HG03442 (cell line): ENCODE measurements at regions not wholly inside any gene's neighbourhood (a gene's known extent, or its start where the extent isn't known, plus 50 kb on each side); places are given as distances from the start of the nearest gene placed in this dataset.

Source experiments
- ATAC-seq: cut with Tn5 transposase; IDR thresholded peaks from one replicate; pipeline ENCODE4 v1.9.1; 2021; ENCODE audit warnings: mild to moderate bottlenecking, moderate library complexity; ENCODE audit not compliant: unreplicated experiment

DNA sequence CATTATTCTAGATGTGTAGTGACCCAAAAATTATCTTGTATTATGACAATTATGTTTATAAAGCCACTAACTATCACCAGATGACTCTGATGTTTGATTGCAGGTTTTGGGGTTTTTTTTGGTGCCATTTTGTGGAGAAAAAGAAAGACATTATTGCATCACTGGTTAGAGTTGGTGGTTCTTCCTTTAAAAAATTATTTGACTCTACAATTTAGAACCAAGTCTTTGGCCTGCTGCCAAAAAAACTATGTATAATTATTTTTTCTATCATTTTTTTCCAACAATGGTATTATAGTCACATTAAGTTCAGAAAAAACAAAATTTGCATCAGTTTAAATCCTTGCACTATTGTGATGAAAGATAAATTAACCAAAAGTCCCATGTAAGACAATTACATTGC is 258.6 kb upstream of the GRM7 start:
- no peak for ATAC-seq

GRCh38 chr3:6605227-6605626 is 255.7 kb upstream of the GRM7 start:
- no peak for ATAC-seq

GRCh38 chr3:6608843-6609242 is 252.1 kb upstream of the GRM7 start:
- ATAC-seq = no peak

DNA sequence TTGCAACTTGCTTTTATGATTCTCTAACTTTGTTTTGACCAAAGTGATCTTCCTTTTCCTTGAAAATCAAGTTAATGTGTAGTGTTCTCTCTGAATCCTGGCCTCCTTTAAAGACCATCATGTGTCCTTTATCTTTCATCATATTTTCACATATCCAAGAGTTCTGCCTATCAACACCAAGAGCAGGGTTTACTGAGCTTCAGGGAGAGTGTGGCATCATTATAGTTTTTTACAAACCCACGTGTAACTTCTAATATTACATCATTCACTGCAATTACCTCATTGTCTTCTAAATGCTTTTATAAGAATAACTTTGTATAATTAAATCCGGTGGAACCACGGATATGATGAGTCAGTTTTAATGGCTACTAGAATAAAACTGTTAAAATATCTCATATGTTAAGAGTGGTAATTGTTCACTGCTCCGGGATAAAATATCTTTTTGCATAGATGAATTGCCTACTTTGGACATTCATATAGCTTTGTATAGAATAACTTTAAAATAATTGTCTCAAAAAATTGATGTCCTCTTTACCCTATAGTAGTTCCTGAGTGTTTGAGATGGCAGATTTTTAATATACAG is 248.8 kb upstream of the GRM7 start:
- no peak for ATAC-seq

DNA sequence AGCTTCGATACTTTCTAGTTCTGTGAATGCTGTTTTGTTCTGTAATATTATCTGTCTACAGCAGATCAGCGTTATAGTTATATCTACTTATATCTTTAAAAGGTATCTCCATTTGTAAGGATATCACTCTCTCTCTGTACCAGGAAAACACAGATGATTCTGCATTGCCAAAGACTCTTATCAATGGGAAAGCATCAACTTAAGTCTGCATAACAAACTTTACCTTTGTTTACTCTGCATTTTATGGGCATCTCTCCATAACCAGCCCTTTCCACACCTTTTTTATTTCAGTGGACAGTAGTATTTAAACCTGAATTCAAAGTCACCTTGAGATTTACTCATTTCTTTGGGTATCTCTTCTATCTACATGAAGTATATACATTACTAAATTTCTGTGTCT is 238.7 kb upstream of the GRM7 start:
- ATAC-seq = no peak

DNA sequence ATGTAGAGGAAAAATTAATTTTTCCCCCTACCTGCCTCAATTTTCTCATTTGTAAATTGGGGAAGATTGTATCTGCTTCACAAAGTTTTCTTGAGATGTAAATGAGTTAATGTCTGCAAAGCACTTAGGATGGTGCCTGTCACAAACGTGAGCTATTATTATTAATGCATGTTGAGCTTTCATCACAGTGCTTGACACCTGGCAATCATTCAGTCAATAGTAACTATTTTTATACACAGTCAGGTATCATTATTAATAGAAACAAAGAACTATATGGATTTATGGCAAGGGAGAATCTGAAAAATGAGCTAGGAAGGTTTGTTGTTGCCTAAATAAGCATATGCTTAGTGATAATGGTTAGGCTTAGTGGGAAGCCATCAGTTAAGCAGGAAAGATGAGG is 238.2 kb upstream of the GRM7 start:
- ATAC-seq = no peak

GRCh38 chr3:6631376-6631775 is 229.5 kb upstream of the GRM7 start:
- no peak for ATAC-seq

DNA sequence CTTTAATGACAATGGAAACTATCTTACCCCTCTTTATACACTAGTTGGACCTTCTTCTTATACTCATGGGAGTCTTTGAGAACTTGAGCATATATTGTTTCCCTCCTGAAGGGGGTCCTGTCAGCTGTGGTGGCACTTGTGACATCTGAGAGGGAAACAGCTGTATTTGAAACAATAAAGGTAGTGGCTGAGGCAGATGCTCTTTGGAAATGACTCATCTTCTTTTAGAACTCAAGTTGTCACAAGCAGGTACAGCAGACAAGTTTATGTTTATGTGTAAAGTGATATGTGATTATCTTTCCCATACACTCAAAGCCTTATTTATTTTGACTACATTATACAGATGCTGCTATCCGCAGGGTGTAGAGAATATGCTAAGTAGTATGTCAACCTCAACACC is 220.0 kb upstream of the GRM7 start:
- no peak for ATAC-seq

DNA sequence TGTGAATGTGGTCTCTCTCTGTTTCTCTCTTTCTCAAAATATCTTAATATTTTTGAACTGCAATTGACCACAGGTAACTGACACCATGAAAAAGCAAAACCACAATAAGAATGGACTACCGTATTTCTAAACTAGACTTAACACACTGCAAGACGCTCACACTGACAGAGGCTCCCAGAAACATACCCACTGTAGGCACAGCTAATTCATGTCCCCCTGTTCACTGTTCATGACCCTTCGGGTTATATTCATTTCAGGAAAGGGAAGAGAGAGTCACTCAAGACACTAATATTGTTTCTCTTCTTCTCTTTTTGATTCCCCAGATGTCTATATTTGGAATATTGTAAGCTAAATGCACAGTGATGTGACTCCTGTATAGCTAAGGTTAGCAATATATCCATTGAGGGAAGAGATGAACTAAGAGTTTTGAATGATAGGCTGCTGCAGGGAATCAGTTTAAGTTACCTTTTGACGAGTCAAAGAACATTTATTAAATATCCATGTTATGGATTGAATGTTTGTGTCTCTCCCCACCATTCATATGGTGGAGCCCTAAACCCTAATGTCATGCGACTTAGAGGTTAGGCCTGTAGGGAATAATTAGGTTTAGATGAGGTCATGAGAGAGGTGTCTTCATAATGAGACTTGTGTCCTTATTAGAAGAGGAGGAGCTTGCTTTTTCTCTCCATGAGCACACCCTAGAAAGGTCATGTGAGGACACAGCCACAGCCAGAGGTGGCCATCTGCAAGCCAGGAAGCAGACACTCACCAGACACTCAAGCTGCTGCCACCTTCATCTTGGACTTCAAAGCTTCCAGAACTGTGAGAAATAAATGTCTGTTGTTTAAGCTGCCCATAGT is 216.6 kb upstream of the GRM7 start:
- peak; percentile 71 for ATAC-seq

- no peak for ATAC-seq
Measured at GRCh38 chr3:6654670-6655069, 206.2 kb upstream of the GRM7 start.

GRCh38 chr3:6655275-6655674 is 205.6 kb upstream of the GRM7 start:
- ATAC-seq = no peak

DNA sequence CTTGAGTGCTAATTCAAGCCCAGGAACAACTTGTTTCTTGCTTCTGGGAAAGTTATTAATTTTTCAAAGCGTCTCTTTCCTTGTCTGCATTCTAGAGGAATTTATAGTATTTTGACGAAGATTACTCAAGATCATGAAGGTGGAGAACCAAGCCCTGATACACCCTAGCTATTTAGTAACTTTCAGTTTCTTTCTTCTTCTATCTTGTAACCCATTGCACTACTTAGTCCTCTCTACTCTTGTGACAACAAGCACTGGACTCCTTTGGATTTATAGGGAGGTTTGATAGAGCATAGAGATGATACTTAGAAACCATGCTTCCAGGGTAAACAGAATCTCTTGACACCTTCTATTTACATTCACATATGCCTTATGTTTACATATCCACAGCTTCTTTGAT is 203.3 kb upstream of the GRM7 start:
- no peak for ATAC-seq

DNA sequence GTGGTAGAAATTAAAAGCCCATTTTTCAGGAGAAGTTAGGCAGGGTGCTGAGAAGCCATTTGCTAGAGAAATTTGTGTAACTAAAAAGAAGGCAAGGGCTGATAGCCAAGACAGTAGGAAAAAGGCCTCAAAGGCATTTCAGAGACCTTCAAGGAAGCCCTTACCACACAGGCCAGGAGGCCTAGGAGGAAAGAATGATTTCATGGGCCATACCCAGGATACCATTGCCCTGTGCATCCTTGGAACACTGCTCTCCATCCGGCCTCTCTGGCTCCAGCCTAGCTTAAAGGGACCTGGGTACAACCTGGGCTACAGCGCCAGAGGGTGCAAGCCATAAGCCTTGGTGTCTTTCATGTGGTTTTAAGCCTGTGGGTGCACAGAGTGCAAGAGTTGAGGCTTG is 193.6 kb upstream of the GRM7 start:
- no peak for ATAC-seq

DNA sequence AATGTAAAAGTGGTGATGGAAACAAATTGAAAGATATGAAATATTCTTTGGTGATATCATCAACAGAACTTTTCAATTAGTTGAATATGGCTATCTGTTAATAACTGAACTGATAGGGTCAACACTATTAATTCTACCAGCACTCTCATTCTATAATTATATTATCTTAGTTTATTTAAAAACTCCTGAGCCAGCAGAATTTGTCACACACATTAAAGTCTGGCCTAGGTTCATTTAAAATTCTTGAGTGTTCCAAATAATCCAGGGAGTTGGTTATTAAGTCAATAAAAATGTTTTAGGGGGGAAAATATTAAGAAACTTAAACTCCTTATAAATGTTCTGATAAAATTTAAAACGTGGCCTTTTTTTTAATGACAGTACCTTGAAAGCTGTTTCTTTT is 189.6 kb upstream of the GRM7 start:
- ATAC-seq = no peak

- ATAC-seq = peak; percentile 41
Measured at GRCh38 chr3:6679510-6679909, 181.4 kb upstream of the GRM7 start.

DNA sequence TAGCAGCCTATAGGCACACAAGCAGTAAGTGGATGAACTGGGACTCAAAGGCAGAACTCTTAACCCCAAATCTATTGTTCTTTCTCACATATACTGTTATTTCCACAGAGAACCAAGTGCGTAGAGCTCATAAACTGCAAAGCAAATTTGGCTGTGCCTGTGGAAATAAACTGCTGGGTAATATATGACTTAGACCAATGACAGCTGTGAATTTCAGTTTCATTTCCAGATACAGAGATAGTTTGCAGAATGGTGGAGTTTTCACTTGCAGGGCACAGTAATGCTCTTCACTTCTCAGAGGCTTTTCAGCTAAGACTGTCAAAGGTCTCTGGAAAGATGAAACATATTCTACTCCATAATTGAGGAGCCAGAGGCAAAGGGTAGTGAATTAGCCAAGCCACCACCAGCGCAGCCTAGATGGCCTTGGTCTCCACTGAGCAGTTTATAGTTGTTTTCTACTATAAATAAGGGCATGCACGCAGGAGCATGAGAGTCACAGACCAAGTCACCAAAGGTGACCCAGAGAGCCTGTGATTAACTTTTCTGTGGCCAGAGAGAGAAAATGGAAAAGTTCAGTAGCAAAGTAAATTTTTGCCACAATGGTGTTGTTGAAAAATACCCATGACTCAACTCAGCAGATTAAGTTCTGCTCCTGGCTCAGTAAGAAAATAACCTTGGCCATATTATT is 180.7 kb upstream of the GRM7 start:
- ATAC-seq = peak; percentile 90

GRCh38 chr3:6697285-6697684 is 163.6 kb upstream of the GRM7 start:
- no peak for ATAC-seq

- no peak for ATAC-seq
Measured at GRCh38 chr3:6697722-6698121, 163.2 kb upstream of the GRM7 start.

DNA sequence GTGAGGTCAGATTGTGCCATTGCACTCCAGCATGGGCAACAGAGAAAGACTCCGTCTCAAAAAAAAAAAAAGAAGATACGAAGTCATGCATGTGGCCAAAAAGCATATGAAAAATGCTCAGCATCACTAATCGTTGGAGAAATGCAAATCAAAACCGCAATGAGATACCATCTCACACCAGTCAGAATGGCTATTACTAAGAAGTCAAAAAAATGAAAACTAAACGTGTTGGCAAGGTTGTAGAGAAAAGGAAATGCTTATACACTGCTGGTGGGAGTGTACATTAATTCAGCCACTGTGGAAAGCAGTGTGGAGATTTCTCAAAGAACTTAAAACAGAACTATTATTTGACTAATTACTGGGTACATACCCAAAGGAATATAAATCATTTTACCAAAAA is 156.1 kb upstream of the GRM7 start:
- peak; percentile 47 for ATAC-seq

- ATAC-seq = no peak
Measured at GRCh38 chr3:6706777-6707176, 154.1 kb upstream of the GRM7 start.

DNA sequence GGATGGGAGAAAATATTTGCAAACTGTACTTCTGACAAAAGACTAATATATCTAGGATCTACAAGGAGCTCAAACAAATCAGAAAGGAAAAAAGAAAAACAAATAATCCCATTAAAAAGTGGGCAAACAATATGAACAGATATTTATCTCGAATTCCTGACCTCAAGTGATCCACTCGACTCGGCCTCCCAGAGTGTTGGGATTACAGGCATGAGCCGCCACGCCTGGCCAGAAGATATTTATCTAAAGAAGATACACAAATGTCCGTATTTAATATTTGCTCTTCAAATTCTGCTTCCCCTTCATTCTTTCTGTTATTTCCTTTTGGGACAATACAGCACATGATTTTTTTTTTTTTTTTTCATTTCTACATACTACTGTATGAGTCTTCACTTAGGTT is 151.7 kb upstream of the GRM7 start:
- no peak for ATAC-seq

GRCh38 chr3:6714962-6715361 is 146.0 kb upstream of the GRM7 start:
- no peak for ATAC-seq
